ENCODE measurements at regions not wholly inside any gene's neighbourhood (a gene's known extent, or its start where the extent isn't known, plus 50 kb on each side); places are given as distances from the start of the nearest gene placed in this dataset. TPM values are rescaled to one million over a fixed set of nuclear protein-coding genes. Genes with fewer than 3 reads are reported as not detected.

- Histone ChIP-seq H3K36me3 (replicated peaks in 1 of 2; ENCODE audit: control insufficient read depth in 1 of 2, insufficient read depth in 2 of 2, low read length in 2 of 2) (peaks cover 76 to 96% of the 10 kb centered on the region in 2 donors), H2AFZ (ENCODE audit: insufficient read depth, low read depth, low read length, poor library complexity, severe bottlenecking) (no peak overlapping the region), H3K9me3 (replicated peaks in 1 of 2; ENCODE audit: control insufficient read depth in 1 of 2, insufficient read depth in 1 of 2, low read length in 2 of 2) (no peaks in the 10 kb centered on the region), H3K4me3 (replicated peaks in 1 of 3; ENCODE audit: low read depth in 2 of 3, low read length in 3 of 3) (no peak overlapping the region), H3K4me2 (replicated peaks; ENCODE audit: extremely low read depth, low read length, poor library complexity, severe bottlenecking) (no peak overlapping the region), H3K27ac (ENCODE audit: low read depth in 1 of 2, low read length in 2 of 2) (no peak overlapping the region), H3K79me2 (ENCODE audit: insufficient read depth, low read length) (peaks cover 36% of the 10 kb centered on the region), H4K20me1 (ENCODE audit: insufficient read depth, low read length) (peaks cover 100% of the 10 kb centered on the region), H3K27me3 (ENCODE audit: control insufficient read depth in 2 of 2, insufficient read depth in 2 of 2, low read length in 2 of 2) (no peaks in the 10 kb centered on the region), H3K9ac (ENCODE audit: insufficient read depth, low read length, poor library complexity, severe bottlenecking) (no peak overlapping the region), H3K4me1 (ENCODE audit: control insufficient read depth in 1 of 2, insufficient read depth in 2 of 2, low read length in 2 of 2) (no peaks in the 10 kb centered on the region)
- peaks cover 56 to 79% of the 10 kb centered on the region in 2 donors for H3K36me3 Mint-ChIP-seq
- intact Hi-C loops (cut with micrococcal nuclease) = no loop called here
- H3K4me3 Mint-ChIP-seq = no peak overlapping the region
- H3K27me3 Mint-ChIP-seq (ENCODE audit: low read depth in 3 of 3) = peaks cover 0 to 1% (median 0%) of the 10 kb centered on the region in 3 donors
- peak overlapping the region in 3 of 7 donors; percentile 26 to 67 (median 38) for H3K27ac Mint-ChIP-seq
- H3K4me1 Mint-ChIP-seq = no peaks in the 10 kb centered on the region
- peaks cover 0 to 2% (median 0%) of the 10 kb centered on the region in 7 donors for H3K9me3 Mint-ChIP-seq
- TF ChIP-seq CTCF (IDR thresholded peaks at IDR 0.05) = no peak
- 92% methylated on average over 20 of the region's 23 CpGs for WGBS (ENCODE audit: insufficient coverage)
- DNase-seq = no peak
Measured at GRCh38 chr12:124365726-124366430, 71.0 kb downstream of the RFLNA start.

Small RNAs in the stretch of these regions (small RNA-seq; reads per million reads assigned to genes)
- gene AC073916.1 (ENCODE audit: insufficient read length, low read depth) = not detected
